ENCODE measurements at regions not wholly inside any gene's neighbourhood (a gene's known extent, or its start where the extent isn't known, plus 50 kb on each side); places are given as distances from the start of the nearest gene placed in this dataset.

DNA sequence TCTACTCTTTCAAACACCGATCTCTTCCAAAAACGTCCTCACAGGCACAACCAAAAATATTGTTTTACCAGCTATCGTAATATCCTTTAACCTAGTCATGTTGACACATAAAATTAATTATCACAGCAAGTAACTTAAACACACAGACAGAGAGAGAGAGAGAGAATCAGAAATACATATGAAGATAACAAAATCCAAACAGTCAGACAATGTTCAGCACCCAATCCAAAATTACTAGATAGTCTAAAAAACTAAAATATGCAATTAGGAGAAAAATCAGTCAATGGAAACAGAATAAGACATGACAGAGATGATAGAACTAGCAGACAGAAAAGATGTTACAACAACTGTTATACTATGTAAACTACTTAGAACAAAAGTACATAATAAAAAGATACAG, 537.7 kb downstream of the LMO4 start:
- no peak for TF ChIP-seq POLR2A (IDR thresholded peaks at IDR 0.05)
- TF ChIP-seq, protein P1, sequence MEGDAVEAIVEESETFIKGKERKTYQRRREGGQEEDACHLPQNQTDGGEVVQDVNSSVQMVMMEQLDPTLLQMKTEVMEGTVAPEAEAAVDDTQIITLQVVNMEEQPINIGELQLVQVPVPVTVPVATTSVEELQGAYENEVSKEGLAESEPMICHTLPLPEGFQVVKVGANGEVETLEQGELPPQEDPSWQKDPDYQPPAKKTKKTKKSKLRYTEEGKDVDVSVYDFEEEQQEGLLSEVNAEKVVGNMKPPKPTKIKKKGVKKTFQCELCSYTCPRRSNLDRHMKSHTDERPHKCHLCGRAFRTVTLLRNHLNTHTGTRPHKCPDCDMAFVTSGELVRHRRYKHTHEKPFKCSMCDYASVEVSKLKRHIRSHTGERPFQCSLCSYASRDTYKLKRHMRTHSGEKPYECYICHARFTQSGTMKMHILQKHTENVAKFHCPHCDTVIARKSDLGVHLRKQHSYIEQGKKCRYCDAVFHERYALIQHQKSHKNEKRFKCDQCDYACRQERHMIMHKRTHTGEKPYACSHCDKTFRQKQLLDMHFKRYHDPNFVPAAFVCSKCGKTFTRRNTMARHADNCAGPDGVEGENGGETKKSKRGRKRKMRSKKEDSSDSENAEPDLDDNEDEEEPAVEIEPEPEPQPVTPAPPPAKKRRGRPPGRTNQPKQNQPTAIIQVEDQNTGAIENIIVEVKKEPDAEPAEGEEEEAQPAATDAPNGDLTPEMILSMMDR (IDR thresholded peaks at IDR 0.05 in 4 of 5, conservative IDR thresholded peaks at IDR 0.05 in 1 of 5), result no peak

All from gastrocnemius medialis (tissue), 4 donors.